DMS 273 treated with DMSO at 0.1 percent for 48 hours (cell line): ENCODE measurements at regions not wholly inside any gene's neighbourhood (a gene's known extent, or its start where the extent isn't known, plus 50 kb on each side); places are given as distances from the start of the nearest gene placed in this dataset.

Experiments used
- DNase-seq: peaks from one replicate; lab custom pipeline; 2025; lab: John Stamatoyannopoulos, UW

DNA sequence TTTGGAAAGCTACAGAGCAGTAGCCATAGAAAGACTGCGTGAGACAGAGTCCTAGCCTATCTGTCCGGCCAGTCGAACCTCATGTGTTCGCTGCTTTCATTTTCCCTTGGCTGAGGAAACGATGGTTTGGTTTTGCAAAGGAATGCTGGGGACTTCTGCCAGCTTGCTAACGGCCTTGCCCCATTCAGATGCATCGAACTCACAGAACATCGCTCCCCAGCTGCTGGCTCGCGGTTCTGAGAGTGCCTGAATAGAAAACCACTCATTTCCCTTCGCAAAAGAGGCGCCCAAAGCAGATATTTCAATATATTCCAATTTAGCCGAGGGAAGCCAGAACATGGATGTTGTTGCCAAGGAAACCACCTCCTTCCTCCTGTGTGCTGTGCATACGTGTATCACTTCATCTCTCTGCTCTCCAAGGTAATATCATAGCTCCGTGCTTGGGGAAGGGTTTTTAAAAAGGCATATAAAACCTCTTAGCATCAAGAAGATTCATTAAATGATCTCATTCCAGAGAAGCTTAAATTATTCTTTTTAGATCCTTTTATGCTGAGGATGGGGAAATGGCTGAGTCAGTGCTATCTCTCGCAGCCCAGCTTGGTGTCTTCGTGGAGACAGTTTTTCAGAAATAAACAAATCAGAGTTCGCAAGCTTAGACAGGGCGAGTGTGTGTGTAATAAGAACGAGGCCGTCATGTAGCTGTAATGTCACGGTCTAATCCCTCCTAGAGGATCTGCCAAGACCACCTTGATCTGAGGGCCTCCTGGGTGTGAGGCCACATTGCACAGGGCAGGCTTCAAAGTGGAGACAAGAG, 215.2 kb downstream of the RPS24 start:
- DNase-seq = no peak

- no peak for DNase-seq
These were observed 216.0 kb downstream of the RPS24 start for GRCh38 chr10:78249690-78250089.

DNA sequence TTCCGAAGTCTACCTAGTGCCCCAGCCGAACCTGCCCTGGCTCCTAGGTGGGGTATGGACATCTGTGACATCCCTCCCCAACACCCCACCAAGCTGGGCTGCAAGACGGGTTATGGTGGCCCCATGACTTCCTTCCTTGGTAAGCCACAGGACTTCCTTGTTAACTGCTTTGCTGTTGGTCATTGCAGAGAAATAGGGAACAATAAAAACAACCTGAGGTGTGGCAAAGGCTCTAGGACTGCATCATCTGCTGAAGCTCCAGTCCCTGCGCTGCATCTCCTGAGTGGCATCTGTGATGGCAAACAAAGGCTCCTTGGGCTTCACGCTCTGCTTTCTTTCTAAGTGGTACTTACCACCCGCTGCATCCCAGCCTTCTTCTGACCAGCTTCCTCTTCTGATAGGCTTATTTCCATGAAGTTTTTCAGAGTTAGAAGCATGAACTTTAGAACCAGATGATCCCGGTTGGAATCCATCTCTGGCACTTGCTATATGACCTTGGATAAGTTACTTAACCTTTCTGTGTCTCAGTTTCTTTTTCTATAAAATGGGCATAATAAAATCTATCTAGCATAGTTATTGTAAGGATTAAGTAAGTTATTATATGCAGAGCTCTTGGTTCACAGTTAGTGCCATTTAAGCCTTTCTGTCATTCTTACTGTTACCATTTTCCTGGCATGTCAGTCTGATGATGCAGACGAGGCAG, 216.8 kb downstream of the RPS24 start:
- no peak for DNase-seq

DNA sequence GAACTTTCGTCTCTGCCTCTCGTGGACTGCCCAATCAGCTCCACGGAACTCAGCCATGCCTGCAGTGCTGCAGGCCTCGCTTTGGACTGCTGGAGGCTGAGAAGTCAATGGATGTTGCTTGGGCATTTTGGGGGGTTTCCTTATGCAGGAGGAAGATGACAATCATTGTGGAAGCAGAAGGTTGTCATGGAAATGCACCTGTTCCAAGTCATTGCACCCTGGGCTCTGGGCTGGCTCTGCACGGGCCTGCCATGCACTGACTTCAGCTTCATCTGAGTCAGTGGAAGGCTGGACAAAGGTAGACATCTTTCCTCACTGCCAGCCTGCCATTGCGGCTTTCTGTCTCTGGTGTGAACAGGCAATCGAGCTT, 217.3 kb downstream of the RPS24 start:
- no peak for DNase-seq

DNA sequence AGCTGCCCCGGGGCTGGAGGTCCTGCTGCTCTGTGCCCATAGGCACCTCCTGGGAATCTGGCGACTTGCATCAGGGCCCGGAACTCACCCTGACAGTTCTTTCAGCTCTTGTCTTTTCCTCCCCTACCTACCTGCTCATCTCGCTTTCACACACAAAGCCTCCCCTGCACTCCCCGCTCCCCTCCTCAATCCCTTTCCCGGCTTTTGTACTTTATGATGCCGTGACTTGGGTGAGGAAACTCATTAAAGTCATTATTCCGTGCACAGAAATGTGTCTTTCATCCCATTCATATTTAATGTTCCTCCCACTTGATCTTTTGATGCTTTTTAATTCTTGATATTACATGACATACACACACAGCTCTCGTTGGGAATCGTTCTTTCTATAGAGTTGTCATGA, 218.6 kb downstream of the RPS24 start:
- no peak for DNase-seq

GRCh38 chr10:78253063-78253853, 219.6 kb downstream of the RPS24 start:
- no peak for DNase-seq

DNA sequence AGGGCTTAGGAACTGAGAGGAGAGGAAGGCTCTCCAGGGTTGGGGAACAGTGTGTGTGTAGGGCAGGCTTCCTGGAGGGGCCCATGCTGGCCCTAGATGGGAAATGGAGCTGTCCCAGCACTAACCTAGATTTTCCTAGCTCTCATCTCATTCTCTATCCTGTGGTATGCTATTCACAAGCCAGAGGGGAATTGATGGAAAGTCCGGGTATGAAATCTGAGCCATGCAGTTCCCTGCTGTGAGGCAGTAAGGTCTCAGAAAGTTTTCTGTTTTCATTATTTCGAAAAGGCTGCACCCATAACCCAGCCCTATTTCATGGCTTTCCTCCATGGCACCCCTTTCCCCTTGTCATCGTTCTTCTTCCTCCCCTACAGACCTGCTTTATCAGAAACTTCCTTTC, 220.3 kb downstream of the RPS24 start:
- no peak for DNase-seq

DNA sequence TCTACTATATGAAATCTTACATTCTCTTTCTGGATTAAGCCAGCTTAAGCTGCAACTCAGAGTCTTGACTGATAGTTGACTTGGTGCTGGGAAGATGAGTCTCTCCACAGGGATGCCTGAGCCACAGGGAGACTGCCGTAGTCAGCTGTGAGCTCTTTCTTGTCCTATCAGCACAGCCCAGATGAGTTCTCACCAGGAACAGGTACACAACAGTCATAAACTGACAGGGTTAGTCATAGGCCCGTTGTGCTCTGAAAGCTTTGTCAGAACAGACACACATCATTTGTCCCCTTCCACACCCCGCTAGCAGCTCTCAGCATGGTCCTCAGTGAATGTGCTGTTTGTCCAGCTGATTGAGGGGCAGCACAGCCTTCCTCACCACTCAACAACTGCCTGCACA, 221.6 kb downstream of the RPS24 start:
- DNase-seq = no peak

GRCh38 chr10:78255796-78256638, 222.4 kb downstream of the RPS24 start:
- no peak for DNase-seq

DNA sequence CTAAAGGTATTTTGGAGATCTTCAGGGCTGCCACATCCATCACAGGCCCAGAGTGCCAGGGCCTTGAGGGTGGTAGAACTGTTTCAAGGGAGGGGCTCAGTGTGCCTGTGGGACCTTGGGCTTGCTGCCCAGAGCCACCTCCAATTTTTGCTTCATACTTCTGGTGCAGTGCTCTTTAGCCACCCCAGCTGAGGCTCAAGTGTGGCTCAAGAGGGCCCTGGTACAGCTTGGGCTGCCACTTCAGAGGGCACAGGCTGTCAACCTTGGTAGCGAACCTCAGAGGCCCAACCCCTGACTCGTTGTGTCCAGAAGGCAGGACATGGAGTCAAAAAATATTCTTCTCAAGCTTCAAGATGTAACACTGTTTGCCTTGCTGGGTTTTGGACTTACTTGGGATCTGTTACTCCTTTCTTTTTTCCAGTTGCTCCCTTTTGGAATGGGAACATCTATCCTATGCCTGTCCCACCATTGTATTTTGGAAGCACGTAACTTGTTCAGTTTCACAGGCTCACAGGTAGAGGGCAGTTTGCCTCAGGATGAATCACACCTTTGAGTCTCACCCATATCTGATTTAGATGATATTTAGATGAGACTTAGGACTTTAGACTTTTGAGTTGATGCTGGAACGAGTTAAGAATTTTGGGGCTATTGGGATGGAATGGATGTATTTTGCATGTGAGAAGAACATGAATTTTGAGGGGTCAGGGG, 224.8 kb downstream of the RPS24 start:
- no peak for DNase-seq

- DNase-seq = no peak
These were observed 225.7 kb downstream of the RPS24 start for GRCh38 chr10:78259391-78259790.

DNA sequence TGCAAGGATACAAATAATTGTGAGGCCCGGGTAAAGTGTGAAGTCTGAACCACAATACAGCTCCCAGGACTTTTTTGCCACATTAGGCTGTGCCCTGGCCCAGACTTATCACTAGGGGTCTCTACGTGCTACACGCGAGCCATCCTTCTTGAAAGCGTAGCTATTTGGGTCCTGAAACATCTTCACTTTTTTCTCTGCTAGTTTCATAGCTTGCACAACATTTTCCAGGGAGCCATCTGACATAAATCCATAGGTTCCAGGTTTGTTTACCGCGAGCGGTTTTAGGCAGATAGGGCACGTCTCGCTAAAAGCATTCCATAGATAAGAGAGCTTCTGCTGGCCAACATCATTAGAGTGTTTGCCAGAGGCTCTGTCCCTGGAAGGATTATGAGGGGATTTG, 226.5 kb downstream of the RPS24 start:
- no peak for DNase-seq

DNA sequence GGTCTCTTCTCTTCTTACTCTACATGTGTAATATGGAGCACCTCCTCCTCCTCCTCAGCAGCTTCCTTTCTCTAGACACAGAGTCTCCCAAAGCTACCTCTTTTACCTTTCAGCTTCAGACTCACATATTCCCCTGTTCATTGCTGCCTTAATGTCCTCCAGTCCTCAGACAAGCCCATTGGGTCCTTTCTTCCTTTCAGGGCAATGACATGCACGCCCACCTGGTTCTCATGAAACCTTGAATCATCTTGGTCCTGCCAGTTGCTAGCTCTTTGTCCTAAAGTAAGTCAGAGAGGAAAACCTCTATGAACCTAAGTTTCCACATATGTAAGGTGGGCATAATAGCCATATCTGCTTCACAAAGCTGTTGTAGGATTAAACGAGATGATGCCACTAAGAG, 227.0 kb downstream of the RPS24 start:
- no peak for DNase-seq

DNA sequence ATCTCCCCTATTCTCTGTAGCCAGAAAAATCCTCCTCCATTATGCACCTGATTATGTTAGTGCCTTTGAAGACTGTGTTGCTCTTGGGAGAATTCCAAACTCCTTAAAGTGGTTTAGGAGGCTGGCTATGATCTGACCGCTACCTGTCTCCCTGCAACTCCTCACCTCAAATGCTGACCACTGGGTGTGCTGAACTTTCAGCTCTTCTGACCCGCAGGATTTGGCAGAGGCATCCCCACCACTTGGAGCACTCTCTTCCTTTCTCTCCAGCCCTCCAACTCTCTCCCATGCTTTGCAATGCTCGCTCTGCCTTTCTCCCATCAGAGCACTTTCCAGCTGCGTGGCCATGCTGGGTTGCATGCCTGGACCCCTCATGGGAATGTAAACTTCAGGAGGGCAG, 227.6 kb downstream of the RPS24 start:
- DNase-seq = no peak

DNA sequence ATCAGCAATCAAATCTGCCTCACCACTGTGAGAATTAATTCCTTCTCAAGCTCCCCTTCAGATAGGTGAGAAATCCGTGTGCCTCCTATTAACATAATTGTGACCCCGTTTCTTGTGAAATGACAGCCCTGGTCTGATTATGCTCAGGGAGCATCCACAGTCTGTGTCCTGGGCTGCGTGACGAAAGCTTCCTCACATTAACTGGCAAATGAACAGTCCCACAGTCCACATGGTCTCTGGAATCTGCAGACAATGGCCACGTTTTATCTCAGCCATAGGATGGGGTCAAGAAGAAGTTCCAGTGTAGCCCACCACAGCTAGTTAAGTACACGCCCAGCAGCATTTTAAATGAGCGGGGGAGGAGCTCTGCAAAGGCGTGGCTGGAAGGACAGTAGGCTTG, 229.2 kb downstream of the RPS24 start:
- no peak for DNase-seq

GRCh38 chr10:78263521-78263988, 229.9 kb downstream of the RPS24 start:
- DNase-seq = no peak

- no peak for DNase-seq
These were observed 230.7 kb downstream of the RPS24 start for GRCh38 chr10:78264361-78264760.

GRCh38 chr10:78266741-78267469, 233.2 kb downstream of the RPS24 start:
- peak; percentile 68 for DNase-seq

- no peak for DNase-seq
These were observed 233.9 kb downstream of the RPS24 start for GRCh38 chr10:78267598-78267997.

DNA sequence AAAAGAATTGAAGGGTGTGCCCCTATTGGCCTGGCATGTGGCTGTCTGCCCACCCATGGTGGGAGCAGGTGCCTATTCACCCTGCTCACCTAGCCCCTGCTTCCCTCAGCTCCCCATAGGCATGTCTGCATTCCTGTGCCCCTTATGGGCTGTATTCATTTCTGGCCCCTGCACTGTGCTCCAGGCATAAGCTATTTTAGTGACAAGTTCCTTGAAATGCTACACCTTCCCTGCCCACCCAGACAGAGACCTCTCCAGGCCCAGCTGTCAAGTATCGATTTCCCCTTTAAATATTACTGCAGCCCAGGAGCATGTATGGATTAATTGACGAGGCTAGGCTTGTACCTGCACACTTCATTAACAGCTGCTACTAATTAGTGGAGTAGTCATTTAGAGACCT, 235.4 kb downstream of the RPS24 start:
- DNase-seq = no peak

DNA sequence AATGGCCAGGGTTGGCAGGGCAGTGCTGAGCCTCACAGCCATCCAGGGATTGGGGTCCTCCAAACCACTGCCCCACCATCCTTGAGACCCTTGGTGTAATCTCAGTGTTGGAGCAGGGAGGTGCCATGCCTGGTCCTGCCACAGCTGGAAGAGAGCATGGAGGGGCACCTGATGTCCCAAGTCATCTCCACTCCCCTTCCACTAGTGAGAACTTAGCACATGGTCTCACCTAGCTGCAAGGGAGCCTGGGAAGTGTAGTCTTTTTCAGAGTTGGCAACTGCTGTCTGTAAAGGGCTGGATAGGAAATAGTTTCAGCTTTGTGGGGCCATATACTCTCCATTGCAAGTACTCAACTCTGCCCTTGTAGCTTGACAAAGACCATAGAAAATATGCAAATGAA, 238.7 kb downstream of the RPS24 start:
- DNase-seq = no peak
